H9 (cell line): ENCODE measurements at regions not wholly inside any gene's neighbourhood (a gene's known extent, or its start where the extent isn't known, plus 50 kb on each side); places are given as distances from the start of the nearest gene placed in this dataset.

Experiments used
- DNase-seq: peaks from one replicate; pipeline ENCODE4 v3.0.0-alpha.2; 2017
- H2AFZ ChIP-seq: one replicate; pipeline ENCODE4 v1.6.1; 2013; ENCODE audit warnings: mild to moderate bottlenecking, low read length, control low read depth, moderate library complexity
- H2AK5ac ChIP-seq: 2 replicates; pipeline ENCODE4 v1.6.1; 2013; ENCODE audit warnings: low read length, control low read depth, mixed read lengths; ENCODE audit not compliant: insufficient read length
- H2BK120ac ChIP-seq: one replicate; pipeline ENCODE4 v1.6.1; 2013; ENCODE audit warnings: low read depth, mild to moderate bottlenecking, low read length, control low read depth, inconsistent platforms; ENCODE audit not compliant: poor library complexity, severe bottlenecking
- H2BK12ac ChIP-seq: 2 replicates; pipeline ENCODE4 v1.6.1; 2013; ENCODE audit warnings: low read length, control low read depth, mixed read lengths, low read depth; ENCODE audit not compliant: insufficient read length
- H2BK15ac ChIP-seq: 2 replicates; pipeline ENCODE4 v1.6.1; 2013; ENCODE audit warnings: low read depth, low read length, control low read depth
- H2BK20ac ChIP-seq: one replicate; pipeline ENCODE4 v1.6.1; 2013; ENCODE audit warnings: low read depth, mild to moderate bottlenecking, low read length, control low read depth, inconsistent platforms; ENCODE audit not compliant: poor library complexity, severe bottlenecking
- H2BK5ac ChIP-seq: 2 replicates; pipeline ENCODE4 v1.6.1; 2013; ENCODE audit warnings: low read length, control low read depth, mixed read lengths; ENCODE audit not compliant: insufficient read length
- H3K14ac ChIP-seq: 2 replicates; pipeline ENCODE4 v1.6.1; 2013; ENCODE audit warnings: low read length, control low read depth; ENCODE audit not compliant: insufficient read depth
- H3K18ac ChIP-seq: 2 replicates; pipeline ENCODE4 v1.6.1; 2013; ENCODE audit warnings: low read depth, mild to moderate bottlenecking, mixed read lengths, low read length, control low read depth; ENCODE audit not compliant: insufficient read length
- H3K23ac ChIP-seq: 2 replicates; pipeline ENCODE4 v1.6.1; 2013; ENCODE audit warnings: low read length, control low read depth, mixed read lengths, low read depth; ENCODE audit not compliant: insufficient read length
- H3K23me2 ChIP-seq: 2 replicates; pipeline ENCODE4 v1.6.1; 2013; ENCODE audit warnings: low read depth, mild to moderate bottlenecking, mixed read lengths, low read length, control low read depth; ENCODE audit not compliant: insufficient read length, poor library complexity, severe bottlenecking
- H3K27ac ChIP-seq: 2 replicates; pipeline ENCODE4 v1.5.1; 2013; ENCODE audit warnings: low read length, control low read depth, mixed read lengths, low read depth; ENCODE audit not compliant: insufficient read length
- H3K27me3 ChIP-seq: 2 replicates; pipeline ENCODE4 v1.6.1; 2013; ENCODE audit warnings: low read length, control low read depth, inconsistent platforms; ENCODE audit not compliant: insufficient read depth
- H3K4ac ChIP-seq: 2 replicates; pipeline ENCODE4 v1.6.1; 2013; ENCODE audit warnings: low read depth, mild to moderate bottlenecking, control low read depth, inconsistent platforms, low read length, moderate library complexity
- H3K4me1 ChIP-seq: 2 replicates; pipeline ENCODE4 v1.6.1; 2013; ENCODE audit warnings: low read length, control low read depth, inconsistent platforms; ENCODE audit not compliant: insufficient read depth
- H3K4me2 ChIP-seq: 2 replicates; pipeline ENCODE4 v1.6.1; 2013; ENCODE audit warnings: low read length, control low read depth, mixed read lengths; ENCODE audit not compliant: insufficient read length, insufficient read depth
- H3K56ac ChIP-seq: 2 replicates; pipeline ENCODE4 v1.6.1; 2013; ENCODE audit warnings: low read depth, mild to moderate bottlenecking, mixed read lengths, low read length, control low read depth; ENCODE audit not compliant: insufficient read length
- H3K79me1 ChIP-seq: 2 replicates; pipeline ENCODE4 v1.6.1; 2013; ENCODE audit warnings: low read depth, mild to moderate bottlenecking, moderate library complexity, low read length, control low read depth, inconsistent platforms; ENCODE audit not compliant: insufficient read depth, poor library complexity, severe bottlenecking
- H3K79me2 ChIP-seq: 2 replicates; pipeline ENCODE4 v1.6.1; 2013; ENCODE audit warnings: low read length, control low read depth, inconsistent platforms; ENCODE audit not compliant: insufficient read depth
- H3K9ac ChIP-seq: 2 replicates; pipeline ENCODE4 v1.6.1; 2013; ENCODE audit warnings: low read length, control low read depth, mixed read lengths; ENCODE audit not compliant: insufficient read length; ENCODE audit errors: extremely low read depth
- H3K9me3 ChIP-seq: one replicate; pipeline ENCODE4 v1.6.1; 2013; ENCODE audit warnings: low read depth, low read length, inconsistent platforms; ENCODE audit not compliant: control insufficient read depth
- H3T11ph ChIP-seq: one replicate; pipeline ENCODE4 v1.6.1; 2013; ENCODE audit warnings: mild to moderate bottlenecking, low read length, control low read depth, inconsistent platforms
- H4K20me1 ChIP-seq: one replicate; pipeline ENCODE4 v1.6.1; 2013; ENCODE audit not compliant: control insufficient read depth, insufficient read length, insufficient read depth
- H4K5ac ChIP-seq: 2 replicates; pipeline ENCODE4 v1.6.1; 2013; ENCODE audit warnings: low read depth, mild to moderate bottlenecking, mixed read lengths, low read length, control low read depth; ENCODE audit not compliant: insufficient read length
- H4K8ac ChIP-seq: replicated peaks from 2 replicates; pipeline ENCODE4 v1.6.1; 2013; ENCODE audit warnings: low read length, control low read depth, mixed read lengths, low read depth; ENCODE audit not compliant: insufficient read length
- H4K91ac ChIP-seq: 2 replicates; pipeline ENCODE4 v1.6.1; 2013; ENCODE audit warnings: low read depth, mild to moderate bottlenecking, moderate library complexity, mixed read lengths, low read length, control low read depth; ENCODE audit not compliant: insufficient read length
- H3K27ac Mint-ChIP-seq, 3 experiments: 2 replicates in 2 of 3; 3 replicates in 1 of 3; pipeline ENCODE4 v1.8.0; 2020 to 2021; ENCODE audit warnings: mixed read lengths in 3 of 3, mild to moderate bottlenecking in 1 of 3, moderate library complexity in 1 of 3
- H3K27me3 Mint-ChIP-seq: 2 replicates; pipeline ENCODE4 v1.8.0; 2021; ENCODE audit warnings: low read depth, mild to moderate bottlenecking, moderate library complexity, mixed read lengths
- H3K36me3 Mint-ChIP-seq, 3 experiments: 2 replicates in 2 of 3; 3 replicates in 1 of 3; pipeline ENCODE4 v1.8.0; 2020 to 2021; ENCODE audit warnings: low read depth in 3 of 3, mixed read lengths in 3 of 3; ENCODE audit not compliant: insufficient read depth in 1 of 3
- H3K4me1 Mint-ChIP-seq, 2 experiments: 2 replicates each; pipeline ENCODE4 v1.8.0; 2020; ENCODE audit warnings: mixed read lengths in 2 of 2
- H3K4me3 Mint-ChIP-seq, 2 experiments: 2 replicates in 1 of 2; 3 replicates in 1 of 2; pipeline ENCODE4 v1.8.0; 2020 to 2021; ENCODE audit warnings: mild to moderate bottlenecking in 2 of 2, mixed read lengths in 2 of 2, moderate library complexity in 1 of 2
- H3K9me3 Mint-ChIP-seq, 2 experiments: 2 replicates in 1 of 2; 3 replicates in 1 of 2; pipeline ENCODE4 v1.8.0; 2020; ENCODE audit warnings: mild to moderate bottlenecking in 2 of 2, mixed read lengths in 2 of 2, moderate library complexity in 1 of 2
- WGBS: extraction: QIAGEN DNeasy Blood & Tissue Kit; methylation state at CpG from one replicate; pipeline ENCODE4 v1.1.7; 2013; ENCODE audit warnings: missing lambda C conversion rate, low lambda C conversion rate, mixed read lengths; ENCODE audit not compliant: insufficient read length; ENCODE audit errors: extremely low coverage; 5-methylcytosine and 5-hydroxymethylcytosine counted together
- TF ChIP-seq, protein P1 (sequence below): fragments of 200-600 bp; sonication (generic); conservative IDR thresholded peaks from 3 replicates; pipeline ENCODE4 v1.8.0; 2021; ENCODE audit warnings: antibody characterized with exemption, mild to moderate bottlenecking

DNA sequence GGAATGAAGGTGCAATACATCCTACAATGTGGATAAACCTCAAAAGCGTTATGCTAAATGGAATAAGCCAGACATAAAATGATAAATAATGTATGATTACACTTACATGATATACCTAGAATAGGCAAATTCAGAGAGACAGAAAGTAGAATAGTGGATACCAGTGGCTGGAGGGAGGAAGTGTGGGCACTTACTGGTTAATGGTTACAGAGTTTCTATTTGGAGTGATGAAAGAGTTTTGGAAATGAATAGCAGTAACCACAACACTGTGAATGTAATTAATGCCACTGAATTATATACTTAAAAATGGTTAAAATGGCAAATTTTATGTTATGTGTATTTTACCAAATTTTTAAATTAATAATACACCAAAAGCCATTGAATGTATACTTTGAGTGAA, 71.4 kb upstream of the CST7 start:
- Histone ChIP-seq H3K79me2 (no peaks in the 10 kb centered on the region), H4K8ac (no peak overlapping the region), H2BK5ac (no peak overlapping the region), H4K5ac (no peak overlapping the region), H3K56ac (no peak overlapping the region), H3K18ac (no peak overlapping the region), H2AFZ (no peak overlapping the region), H3K4me1 (no peaks in the 10 kb centered on the region), H2BK120ac (no peak overlapping the region), H3K9me3 (no peaks in the 10 kb centered on the region), H2BK20ac (no peak overlapping the region), H2AK5ac (no peak overlapping the region), H3K23me2 (no peaks in the 10 kb centered on the region), H3K14ac (no peak overlapping the region), H3K23ac (no peak overlapping the region), H2BK15ac (no peak overlapping the region), H4K20me1 (no peaks in the 10 kb centered on the region), H2BK12ac (no peak overlapping the region), H3K27ac (no peak overlapping the region), H4K91ac (no peak overlapping the region), H3K4ac (no peak overlapping the region), H3K9ac (no peak overlapping the region), H3K79me1 (no peaks in the 10 kb centered on the region), H3K27me3 (no peaks in the 10 kb centered on the region), H3K4me2 (no peak overlapping the region), H3T11ph (no peak overlapping the region)
- no peaks in the 10 kb centered on the region for H3K27me3 Mint-ChIP-seq
- H3K9me3 Mint-ChIP-seq, result peaks cover 0 to 7% of the 10 kb centered on the region in 2 experiments; a peak in 3 of 5 replicates
- H3K4me1 Mint-ChIP-seq, result peaks cover 3 to 4% of the 10 kb centered on the region in 2 experiments; a peak in 2 of 4 replicates
- no peak overlapping the region for H3K27ac Mint-ChIP-seq
- WGBS, result no CpG with 5 or more reads among the region's 1 CpG
- TF ChIP-seq, protein P1, sequence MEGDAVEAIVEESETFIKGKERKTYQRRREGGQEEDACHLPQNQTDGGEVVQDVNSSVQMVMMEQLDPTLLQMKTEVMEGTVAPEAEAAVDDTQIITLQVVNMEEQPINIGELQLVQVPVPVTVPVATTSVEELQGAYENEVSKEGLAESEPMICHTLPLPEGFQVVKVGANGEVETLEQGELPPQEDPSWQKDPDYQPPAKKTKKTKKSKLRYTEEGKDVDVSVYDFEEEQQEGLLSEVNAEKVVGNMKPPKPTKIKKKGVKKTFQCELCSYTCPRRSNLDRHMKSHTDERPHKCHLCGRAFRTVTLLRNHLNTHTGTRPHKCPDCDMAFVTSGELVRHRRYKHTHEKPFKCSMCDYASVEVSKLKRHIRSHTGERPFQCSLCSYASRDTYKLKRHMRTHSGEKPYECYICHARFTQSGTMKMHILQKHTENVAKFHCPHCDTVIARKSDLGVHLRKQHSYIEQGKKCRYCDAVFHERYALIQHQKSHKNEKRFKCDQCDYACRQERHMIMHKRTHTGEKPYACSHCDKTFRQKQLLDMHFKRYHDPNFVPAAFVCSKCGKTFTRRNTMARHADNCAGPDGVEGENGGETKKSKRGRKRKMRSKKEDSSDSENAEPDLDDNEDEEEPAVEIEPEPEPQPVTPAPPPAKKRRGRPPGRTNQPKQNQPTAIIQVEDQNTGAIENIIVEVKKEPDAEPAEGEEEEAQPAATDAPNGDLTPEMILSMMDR, result no peak
- H3K4me3 Mint-ChIP-seq, result no peak overlapping the region
- H3K36me3 Mint-ChIP-seq, result no peaks in the 10 kb centered on the region; a peak in 1 of 7 replicates
- no peak for DNase-seq
